ENCODE measurements at regions not wholly inside any gene's neighbourhood (a gene's known extent, or its start where the extent isn't known, plus 50 kb on each side); places are given as distances from the start of the nearest gene placed in this dataset.

DNA sequence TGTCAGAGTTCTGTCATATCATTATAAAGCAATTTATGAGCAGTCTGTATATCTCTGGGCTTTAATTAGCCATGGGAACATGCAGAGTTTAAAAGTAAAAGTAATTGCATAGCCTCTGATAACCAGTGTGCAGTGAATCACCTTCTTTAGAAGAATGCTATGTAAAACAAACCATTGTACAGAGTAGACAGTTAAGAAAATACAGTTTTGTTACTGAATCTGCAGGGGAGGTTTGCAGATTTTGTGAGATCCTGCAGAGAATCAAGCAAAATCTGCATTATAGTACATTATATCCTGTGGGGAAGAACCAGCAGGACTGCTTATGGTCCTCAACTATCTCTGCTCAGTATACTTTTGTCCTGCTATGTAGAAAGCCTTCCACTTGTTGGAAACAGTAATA is 396.2 kb upstream of the NAALADL2 start:
- POLR2A ChIA-PET = no interaction called here

DNA sequence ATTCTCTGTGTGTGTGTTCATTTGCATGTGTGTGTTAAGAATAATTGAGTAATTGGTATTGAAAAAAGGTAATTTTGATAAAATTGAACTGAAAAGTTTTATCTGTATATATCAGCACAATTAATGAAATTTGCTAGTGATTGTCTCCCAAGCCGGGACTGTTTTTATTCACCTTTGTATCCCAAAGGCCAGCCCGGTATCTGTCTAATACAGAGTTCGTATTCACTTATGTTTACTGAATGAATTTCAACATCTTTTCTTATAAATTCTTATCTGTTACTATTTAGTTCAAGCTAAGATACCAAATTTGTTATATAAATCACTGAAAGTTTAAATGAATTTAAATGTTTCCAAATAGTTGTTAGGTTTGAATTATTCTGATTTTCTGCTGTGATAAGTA is 394.0 kb upstream of the NAALADL2 start:
- H3K36me3 Mint-ChIP-seq (ENCODE audit: low read depth) = no peaks in the 10 kb centered on the region
- H3K4me3 Mint-ChIP-seq = no peak overlapping the region
- no peaks in the 10 kb centered on the region for H3K4me1 Mint-ChIP-seq
- H3K9me3 Mint-ChIP-seq = peaks cover 3% of the 10 kb centered on the region
- intact Hi-C loops (cut with micrococcal nuclease) = no loop called here
- TF ChIP-seq, protein P1, sequence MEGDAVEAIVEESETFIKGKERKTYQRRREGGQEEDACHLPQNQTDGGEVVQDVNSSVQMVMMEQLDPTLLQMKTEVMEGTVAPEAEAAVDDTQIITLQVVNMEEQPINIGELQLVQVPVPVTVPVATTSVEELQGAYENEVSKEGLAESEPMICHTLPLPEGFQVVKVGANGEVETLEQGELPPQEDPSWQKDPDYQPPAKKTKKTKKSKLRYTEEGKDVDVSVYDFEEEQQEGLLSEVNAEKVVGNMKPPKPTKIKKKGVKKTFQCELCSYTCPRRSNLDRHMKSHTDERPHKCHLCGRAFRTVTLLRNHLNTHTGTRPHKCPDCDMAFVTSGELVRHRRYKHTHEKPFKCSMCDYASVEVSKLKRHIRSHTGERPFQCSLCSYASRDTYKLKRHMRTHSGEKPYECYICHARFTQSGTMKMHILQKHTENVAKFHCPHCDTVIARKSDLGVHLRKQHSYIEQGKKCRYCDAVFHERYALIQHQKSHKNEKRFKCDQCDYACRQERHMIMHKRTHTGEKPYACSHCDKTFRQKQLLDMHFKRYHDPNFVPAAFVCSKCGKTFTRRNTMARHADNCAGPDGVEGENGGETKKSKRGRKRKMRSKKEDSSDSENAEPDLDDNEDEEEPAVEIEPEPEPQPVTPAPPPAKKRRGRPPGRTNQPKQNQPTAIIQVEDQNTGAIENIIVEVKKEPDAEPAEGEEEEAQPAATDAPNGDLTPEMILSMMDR (IDR thresholded peaks at IDR 0.05) = no peak
- ChIA-PET CTCF (no interaction called here), POLR2A (no interaction called here)
- no peaks in the 10 kb centered on the region for H3K27me3 Mint-ChIP-seq
- no peak for ATAC-seq (ENCODE audit: low read depth)
- H3K27ac Mint-ChIP-seq = no peak overlapping the region
- no peak for DNase-seq

More for the DNA sequence above, 396.2 kb upstream of the NAALADL2 start:
- Mint-ChIP-seq H3K27me3 (no peaks in the 10 kb centered on the region), H3K4me1 (no peaks in the 10 kb centered on the region), H3K9me3 (peaks cover 2% of the 10 kb centered on the region), H3K4me3 (no peak overlapping the region), H3K36me3 (ENCODE audit: low read depth) (no peaks in the 10 kb centered on the region), H3K27ac (no peak overlapping the region)
- ATAC-seq (ENCODE audit: low read depth) = no peak
- intact Hi-C loops (cut with micrococcal nuclease) = no loop called here
- DNase-seq = no peak
- CTCF ChIA-PET = no interaction called here
- TF ChIP-seq, protein P1 (IDR thresholded peaks at IDR 0.05) = no peak

DNA sequence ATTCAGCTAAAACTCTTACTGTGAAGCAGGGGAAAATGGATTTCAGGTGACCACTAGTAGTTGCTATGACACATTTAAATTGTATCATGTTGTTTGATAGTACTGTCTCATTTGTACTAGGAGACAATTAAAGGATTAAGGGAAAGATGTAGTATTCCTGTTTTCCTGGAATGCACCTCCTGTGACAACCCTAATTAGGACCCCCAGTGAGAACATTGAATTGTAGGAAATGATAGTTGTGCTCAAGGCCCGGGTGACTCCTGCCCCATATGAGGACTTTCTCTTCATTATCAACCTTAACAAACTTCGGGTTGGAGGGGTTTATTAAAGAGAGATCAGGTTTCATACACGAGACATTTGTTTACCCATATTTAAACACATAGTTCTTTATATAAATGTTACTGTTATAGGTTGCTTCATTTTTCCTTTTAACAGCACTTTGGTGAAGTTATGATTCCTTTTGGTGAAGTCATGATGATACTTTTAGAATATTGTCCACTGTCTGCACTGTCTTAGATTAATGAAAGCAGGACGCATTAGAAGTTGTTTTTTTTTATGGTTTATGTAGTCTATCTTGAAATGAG is 392.6 kb upstream of the NAALADL2 start:
- intact Hi-C loops (cut with micrococcal nuclease) = no loop called here
- no peak for DNase-seq
- TF ChIP-seq, protein P1 (IDR thresholded peaks at IDR 0.05) = no peak
- H3K4me1 Mint-ChIP-seq = no peaks in the 10 kb centered on the region
- no peaks in the 10 kb centered on the region for H3K27me3 Mint-ChIP-seq
- ChIA-PET CTCF (no interaction called here), POLR2A (no interaction called here)
- ATAC-seq (ENCODE audit: low read depth) = no peak
- H3K9me3 Mint-ChIP-seq = peaks cover 3% of the 10 kb centered on the region
- H3K4me3 Mint-ChIP-seq = no peak overlapping the region
- H3K27ac Mint-ChIP-seq = no peak overlapping the region
- no peaks in the 10 kb centered on the region for H3K36me3 Mint-ChIP-seq (ENCODE audit: low read depth)

DNA sequence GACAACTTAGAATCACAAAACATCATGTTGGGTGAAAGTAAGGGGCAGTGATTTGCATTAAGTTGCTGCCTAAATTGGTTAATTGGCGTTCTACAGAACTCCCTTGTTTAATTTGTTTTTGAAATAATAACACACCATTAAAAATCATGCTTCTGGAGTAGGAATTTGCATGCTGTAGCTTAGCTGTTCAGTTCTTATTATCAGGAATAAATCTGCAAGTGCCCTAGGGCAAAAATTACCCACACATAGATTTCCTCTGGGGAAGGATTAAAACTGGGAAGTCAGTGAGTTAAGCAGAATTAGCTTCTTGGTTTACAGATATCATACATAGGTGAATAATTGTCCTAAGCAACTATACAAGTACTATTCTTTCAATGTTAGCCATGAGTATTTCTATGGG is 381.6 kb upstream of the NAALADL2 start:
- ChIA-PET CTCF (no interaction called here), POLR2A (no interaction called here)
- H3K27ac Mint-ChIP-seq = no peak overlapping the region
- no peaks in the 10 kb centered on the region for H3K4me1 Mint-ChIP-seq
- DNase-seq = no peak
- H3K9me3 Mint-ChIP-seq = peaks cover 2% of the 10 kb centered on the region
- no peaks in the 10 kb centered on the region for H3K36me3 Mint-ChIP-seq (ENCODE audit: low read depth)
- intact Hi-C loops (cut with micrococcal nuclease) = no loop called here
- TF ChIP-seq, protein P1 (IDR thresholded peaks at IDR 0.05) = no peak
- no peaks in the 10 kb centered on the region for H3K27me3 Mint-ChIP-seq
- no peak overlapping the region for H3K4me3 Mint-ChIP-seq
- no peak for ATAC-seq (ENCODE audit: low read depth)

DNA sequence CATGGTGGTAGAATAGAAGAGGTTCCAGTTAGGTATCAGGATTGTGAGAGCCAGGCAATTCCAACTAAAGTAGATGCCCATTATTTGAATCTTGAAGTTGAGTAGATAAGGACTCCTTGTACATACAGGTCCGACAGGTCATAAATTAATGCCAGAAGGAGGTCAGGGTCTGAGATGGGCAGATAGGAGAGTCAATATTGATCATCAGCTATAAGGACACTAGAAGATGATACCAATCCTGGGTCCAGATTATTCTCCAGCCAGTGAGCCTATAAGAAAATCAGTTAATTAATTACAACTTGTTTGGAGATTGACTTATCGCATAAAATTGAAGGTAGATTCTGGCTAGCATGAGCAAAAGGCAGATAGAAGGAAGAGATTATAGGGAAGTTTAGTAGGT is 378.4 kb upstream of the NAALADL2 start:
- CTCF ChIA-PET = no interaction called here
- no peak for ATAC-seq (ENCODE audit: low read depth)
- intact Hi-C loops (cut with micrococcal nuclease) = no loop called here
- no peaks in the 10 kb centered on the region for H3K27me3 Mint-ChIP-seq
- no peak for DNase-seq
- POLR2A ChIA-PET = no interaction called here
- no peaks in the 10 kb centered on the region for H3K4me1 Mint-ChIP-seq
- H3K27ac Mint-ChIP-seq = no peak overlapping the region
- no peak overlapping the region for H3K4me3 Mint-ChIP-seq
- no peaks in the 10 kb centered on the region for H3K36me3 Mint-ChIP-seq (ENCODE audit: low read depth)
- peaks cover 6% of the 10 kb centered on the region for H3K9me3 Mint-ChIP-seq
- TF ChIP-seq, protein P1 (IDR thresholded peaks at IDR 0.05) = no peak

Data from activated B cell treated with CpG ODN at 0.5 μM for 24 hours (primary cell).